ENCODE measurements at regions not wholly inside any gene's neighbourhood (a gene's known extent, or its start where the extent isn't known, plus 50 kb on each side); places are given as distances from the start of the nearest gene placed in this dataset.

GRCh38 chr22:47289336-47289985, 527.0 kb downstream of the TBC1D22A start:
- intact Hi-C loops (cut with DNase I), result no loop called here
- no peak for ATAC-seq
- H3K9me3 ChIP-seq, result no peaks in the 10 kb centered on the region
- no peaks in the 10 kb centered on the region for H3K4me1 ChIP-seq
- TF ChIP-seq CTCF (IDR thresholded peaks at IDR 0.05), result no peak
- no peak overlapping the region for H3K4me3 ChIP-seq
- no peaks in the 10 kb centered on the region for H3K36me3 ChIP-seq
- peaks cover 0 to 25% of the 10 kb centered on the region in 2 donors for H3K27me3 ChIP-seq
- DNase-seq, result peak in 1 of 4 donors; percentile 24
- H3K27ac ChIP-seq, result no peak overlapping the region

- TF ChIP-seq CTCF (IDR thresholded peaks at IDR 0.05), result no peak
- Histone ChIP-seq H3K4me3 (no peak overlapping the region), H3K4me1 (no peaks in the 10 kb centered on the region), H3K27me3 (peaks cover 0 to 32% of the 10 kb centered on the region in 2 donors), H3K9me3 (no peaks in the 10 kb centered on the region), H3K27ac (no peak overlapping the region), H3K36me3 (no peaks in the 10 kb centered on the region)
- no peak for ATAC-seq
- DNase-seq, result peak in 1 of 4 donors; percentile 12
- intact Hi-C loops (cut with DNase I), result no loop called here
These were observed 526.2 kb downstream of the TBC1D22A start for GRCh38 chr22:47288680-47289079.

GRCh38 chr22:47287516-47287915, 525.1 kb downstream of the TBC1D22A start:
- no peak overlapping the region for H3K4me3 ChIP-seq
- H3K27ac ChIP-seq, result no peak overlapping the region
- TF ChIP-seq CTCF (IDR thresholded peaks at IDR 0.05), result no peak
- no peaks in the 10 kb centered on the region for H3K36me3 ChIP-seq
- no peaks in the 10 kb centered on the region for H3K4me1 ChIP-seq
- no peak for DNase-seq
- H3K27me3 ChIP-seq, result peaks cover 0 to 44% of the 10 kb centered on the region in 2 donors
- intact Hi-C loops (cut with DNase I), result no loop called here
- H3K9me3 ChIP-seq, result no peaks in the 10 kb centered on the region
- no peak for ATAC-seq

- intact Hi-C loops (cut with DNase I), result no loop called here
- TF ChIP-seq CTCF (IDR thresholded peaks at IDR 0.05), result no peak
These were observed 524.1 kb downstream of the TBC1D22A start for GRCh38 chr22:47286590-47286989.

GRCh38 chr22:47285981-47286380, 523.5 kb downstream of the TBC1D22A start:
- TF ChIP-seq CTCF (IDR thresholded peaks at IDR 0.05), result no peak
- intact Hi-C loops (cut with DNase I), result no loop called here
- Histone ChIP-seq H3K27me3 (peaks cover 0 to 56% of the 10 kb centered on the region in 2 donors), H3K9me3 (no peaks in the 10 kb centered on the region), H3K36me3 (no peaks in the 10 kb centered on the region), H3K4me1 (no peaks in the 10 kb centered on the region), H3K4me3 (no peak overlapping the region), H3K27ac (no peak overlapping the region)
- DNase-seq (no peak), ATAC-seq (no peak)

More at GRCh38 chr22:47286590-47286989, 524.1 kb downstream of the TBC1D22A start:
- no peaks in the 10 kb centered on the region for H3K36me3 ChIP-seq
- no peak for DNase-seq
- peaks cover 0 to 52% of the 10 kb centered on the region in 2 donors for H3K27me3 ChIP-seq
- H3K4me1 ChIP-seq, result no peaks in the 10 kb centered on the region
- H3K27ac ChIP-seq, result no peak overlapping the region
- no peak overlapping the region for H3K4me3 ChIP-seq
- no peak for ATAC-seq
- no peaks in the 10 kb centered on the region for H3K9me3 ChIP-seq

Measured in left lung (tissue), 4 donors.